ENCODE measurements at regions not wholly inside any gene's neighbourhood (a gene's known extent, or its start where the extent isn't known, plus 50 kb on each side); places are given as distances from the start of the nearest gene placed in this dataset.
"Not testable (repeated sequence)": the region's sequence is repeated elsewhere in the genome, so short reads cannot be mapped to it uniquely, and the experiment has no call there.

DNA sequence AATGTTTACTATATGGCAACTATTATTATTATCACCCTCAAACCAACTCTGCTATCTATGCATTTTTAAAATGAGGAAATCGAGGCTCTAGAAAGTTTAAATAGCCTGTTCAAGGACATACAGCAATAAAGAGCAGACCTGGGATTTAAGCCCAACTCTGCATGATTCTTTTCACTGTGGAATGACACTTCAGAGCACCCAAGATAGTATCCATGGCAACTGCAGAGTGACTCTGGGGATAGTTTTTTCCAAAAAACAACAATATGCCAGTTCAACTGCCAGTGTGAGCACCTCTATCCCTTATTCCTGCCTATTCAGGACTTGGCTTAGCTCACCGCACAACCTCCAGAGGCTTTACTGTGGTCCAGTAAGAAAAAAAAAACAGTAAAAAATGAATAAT lies 293.9 kb downstream of the BRINP2 start:
- DNase-seq, result no peak

DNA sequence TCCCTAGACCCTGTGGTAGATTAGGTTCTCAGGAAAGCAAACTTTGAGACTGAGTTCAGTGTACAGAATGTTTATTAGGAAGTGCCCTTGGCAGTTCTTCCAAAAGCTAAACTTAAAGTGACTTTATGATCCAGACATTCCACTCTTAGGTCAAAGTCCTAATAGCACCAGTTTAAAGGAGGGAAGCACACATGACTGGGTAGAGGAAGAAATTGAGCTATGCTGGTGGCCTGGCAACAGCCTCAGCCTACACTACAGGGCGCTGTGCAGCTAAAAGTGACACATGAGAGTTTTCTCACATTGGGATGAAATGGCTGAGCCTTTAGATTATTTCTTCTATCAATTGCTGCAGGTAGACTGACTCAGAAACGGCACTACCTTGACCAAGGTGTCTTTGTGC lies 280.4 kb downstream of the BRINP2 start:
- no peak for DNase-seq

DNA sequence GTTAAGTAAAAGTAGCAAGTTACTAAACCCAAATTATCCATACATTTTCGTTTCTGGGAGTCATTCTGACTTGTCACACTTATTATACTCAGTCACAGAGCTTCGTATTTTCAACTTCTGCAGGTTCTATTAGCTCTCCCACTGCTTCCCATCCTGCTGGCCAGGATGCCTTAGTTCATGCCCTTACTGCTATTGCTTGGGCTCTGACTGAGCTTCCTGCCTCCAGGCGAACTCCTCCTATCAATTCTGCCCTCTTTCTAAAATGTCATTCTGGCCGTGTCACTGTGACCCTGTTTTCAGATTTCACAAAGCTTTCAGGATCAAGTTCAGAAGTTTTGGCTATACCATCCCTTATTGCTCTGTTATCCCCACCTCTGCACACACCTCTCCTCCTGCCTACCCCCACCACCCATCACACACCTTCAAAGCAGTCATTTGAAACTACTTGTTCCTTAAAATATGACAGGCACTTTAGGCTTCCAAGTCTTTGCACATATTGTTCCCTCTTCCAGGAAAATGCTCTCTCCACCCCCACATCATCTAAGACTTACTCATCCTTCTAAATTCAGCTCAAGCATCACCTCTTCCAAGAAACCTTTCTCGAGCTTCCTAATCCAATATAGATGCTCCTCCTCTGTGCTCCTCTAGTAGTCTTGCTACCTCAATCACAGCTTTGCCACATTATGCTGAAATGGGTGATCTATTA lies 278.0 kb downstream of the BRINP2 start:
- no peak for DNase-seq

DNA sequence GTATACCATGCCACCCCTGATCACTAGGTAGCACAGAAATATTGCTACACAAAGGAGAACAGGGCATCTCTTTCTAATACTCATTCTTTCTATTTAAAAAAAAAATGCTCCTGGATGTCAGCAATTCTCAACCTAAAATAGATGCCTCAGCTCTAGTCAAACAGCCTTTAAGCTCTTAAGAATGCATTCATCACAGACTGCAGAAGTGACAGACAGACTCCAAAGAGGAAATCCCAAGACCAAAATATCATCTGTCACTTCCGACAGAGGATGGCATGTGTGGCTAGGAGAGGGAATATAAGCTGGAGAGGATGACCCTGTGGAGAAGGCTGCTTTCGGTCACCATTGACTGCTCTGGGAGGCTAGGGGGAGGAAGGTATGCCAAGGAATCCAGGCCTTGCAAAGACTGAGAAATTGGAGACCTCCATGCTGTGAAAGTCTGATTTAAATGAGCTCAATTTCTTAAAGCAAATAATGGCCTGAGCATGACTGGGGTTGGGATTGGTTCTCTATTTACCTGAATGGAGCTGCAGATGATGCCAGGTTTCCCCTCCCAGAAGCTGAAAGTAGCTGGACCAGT lies 277.4 kb downstream of the BRINP2 start:
- no peak for DNase-seq

DNA sequence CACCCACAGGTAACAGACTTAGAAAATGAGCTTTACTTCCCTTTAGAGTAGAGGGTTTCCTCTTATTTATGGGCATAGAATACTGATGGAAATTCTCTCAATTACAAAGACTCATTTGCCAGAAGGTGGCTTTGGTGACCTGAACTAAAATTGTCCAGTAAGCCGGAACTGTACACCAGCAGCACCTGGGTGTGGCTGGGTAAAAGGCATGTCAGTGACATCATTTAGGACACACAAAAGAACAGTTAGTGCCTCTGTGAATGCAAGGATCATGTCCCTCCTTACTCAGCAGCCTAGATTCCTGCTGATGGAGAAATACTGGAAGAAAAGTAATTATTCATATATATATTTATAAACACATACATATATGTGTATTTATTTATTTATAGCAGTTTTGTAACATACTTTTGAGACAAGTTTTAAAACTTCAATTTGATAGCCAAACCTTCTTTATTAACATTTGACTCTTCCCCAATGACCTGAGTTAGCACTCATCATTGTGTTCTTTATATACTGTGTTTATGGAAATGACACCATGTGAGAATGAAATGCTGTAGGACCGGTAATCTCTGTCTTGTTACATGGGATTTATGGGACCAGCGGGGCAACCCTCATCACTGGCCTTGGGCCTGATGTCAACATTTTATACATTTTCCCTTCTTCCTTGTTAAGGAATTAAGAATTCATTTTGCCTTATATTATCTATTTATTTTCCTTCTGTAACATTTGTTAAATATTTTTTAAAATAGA lies 274.4 kb downstream of the BRINP2 start:
- no peak for DNase-seq

DNA sequence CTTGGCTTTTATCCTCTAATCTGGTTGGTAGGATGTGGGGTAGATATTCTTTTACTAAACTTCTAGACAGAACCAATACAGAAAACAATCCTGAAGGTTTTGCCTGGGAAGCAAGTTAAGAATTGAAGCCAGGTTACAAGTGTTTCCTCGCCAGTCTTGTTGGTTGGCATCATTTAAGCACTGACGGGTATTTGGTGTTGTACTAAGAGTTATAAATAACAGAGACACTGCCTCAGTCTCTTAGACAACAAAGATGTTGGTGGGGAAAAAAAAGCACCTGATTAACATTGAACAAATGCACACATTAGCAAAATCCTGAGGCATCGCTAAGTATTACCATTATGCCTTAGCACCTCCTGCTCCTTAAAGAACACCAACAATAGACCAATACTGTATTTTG lies 272.2 kb downstream of the BRINP2 start:
- no peak for DNase-seq

DNA sequence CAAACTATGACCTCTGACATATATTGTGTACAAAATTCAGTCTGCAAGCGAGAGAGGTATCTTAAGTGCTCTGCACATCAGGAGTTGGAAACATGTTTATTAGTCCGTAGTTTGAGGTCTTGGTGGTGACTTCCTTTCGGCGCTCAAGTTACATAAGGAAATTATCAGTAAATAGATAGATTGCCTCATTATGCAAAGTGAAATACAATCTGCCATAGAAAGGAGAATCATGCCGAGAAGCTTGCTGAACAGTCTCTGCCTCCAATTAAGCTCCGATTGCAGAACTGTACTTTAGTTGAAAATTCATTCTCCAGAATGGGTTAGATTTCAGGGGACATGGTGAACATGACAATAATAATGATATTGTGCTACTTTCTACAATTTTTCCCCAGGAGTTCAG lies 271.8 kb downstream of the BRINP2 start:
- DNase-seq, result no peak

DNA sequence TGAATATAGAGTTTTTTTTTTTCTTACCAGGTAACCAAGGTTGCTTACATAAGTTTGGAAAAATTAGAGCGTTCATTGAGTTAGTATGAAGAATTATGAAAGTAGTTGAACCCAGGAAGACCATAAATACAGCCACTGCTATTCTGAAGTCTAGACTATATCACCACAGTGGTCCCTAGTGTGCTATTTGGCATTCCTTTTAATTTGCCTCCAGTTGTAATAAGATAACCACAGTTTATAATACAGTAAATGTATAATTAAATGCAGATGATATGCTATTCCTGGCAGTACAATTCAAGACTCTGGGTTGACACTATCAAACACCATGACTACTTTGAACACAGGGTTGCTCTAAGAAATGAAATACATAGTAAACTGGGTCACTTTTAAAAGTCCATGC lies 270.5 kb downstream of the BRINP2 start:
- DNase-seq, result no peak

DNA sequence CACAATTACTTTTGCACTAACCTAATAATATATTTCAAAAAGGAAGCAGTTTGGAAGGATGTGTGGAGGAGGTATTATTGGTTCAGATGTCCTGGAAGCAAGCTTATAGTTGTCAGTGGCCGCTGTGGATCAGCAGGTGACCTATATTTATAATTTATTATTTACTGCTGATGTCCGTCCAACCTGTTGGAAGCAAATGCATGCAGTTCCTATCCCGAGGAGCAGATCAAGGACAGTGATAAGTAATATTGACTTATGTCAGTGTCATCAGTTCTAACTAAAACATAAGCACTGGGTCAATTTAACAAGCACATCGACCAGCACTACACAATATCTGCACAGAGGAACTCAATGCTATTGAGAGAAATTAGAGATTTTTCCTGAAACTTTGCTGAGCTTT lies 270.1 kb downstream of the BRINP2 start:
- DNase-seq, result no peak

DNA sequence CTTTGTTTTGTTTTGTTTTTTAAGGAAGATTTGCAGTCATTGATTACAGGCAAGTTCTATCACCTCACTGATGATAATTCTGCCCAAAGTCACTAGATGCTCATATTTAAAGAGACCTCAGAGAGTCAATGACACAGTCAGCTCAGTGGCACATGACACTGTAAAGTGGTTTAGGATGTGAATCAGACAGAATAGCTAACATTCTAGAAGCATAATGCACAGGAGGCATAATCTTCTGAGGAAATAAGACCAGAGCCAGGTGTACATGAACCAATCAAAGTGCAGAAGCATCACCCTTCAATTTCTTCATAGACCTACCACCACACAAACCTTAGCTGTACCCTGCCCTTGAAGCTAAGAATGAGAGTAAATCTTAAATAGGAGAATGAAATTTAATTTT lies 268.5 kb downstream of the BRINP2 start:
- DNase-seq, result no peak

DNA sequence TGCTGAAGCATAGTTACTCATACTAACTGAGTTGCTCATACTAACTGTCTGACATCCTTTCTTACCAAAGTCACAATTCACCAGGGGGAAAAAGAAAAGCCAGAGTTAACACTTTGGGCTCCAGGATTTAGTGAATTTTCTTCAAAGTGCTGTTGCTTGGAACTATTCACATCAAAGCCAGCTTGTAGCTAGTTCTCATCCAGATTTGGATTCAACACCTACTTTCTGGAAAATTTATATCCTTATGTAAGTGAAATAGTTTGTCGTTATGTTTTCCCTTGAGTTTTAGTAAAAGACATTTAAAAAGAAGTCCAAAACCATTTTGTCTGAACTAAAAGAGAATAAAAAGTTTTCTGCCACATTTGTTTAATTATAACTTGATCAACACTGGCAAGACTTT lies 264.6 kb downstream of the BRINP2 start:
- no peak for DNase-seq

DNA sequence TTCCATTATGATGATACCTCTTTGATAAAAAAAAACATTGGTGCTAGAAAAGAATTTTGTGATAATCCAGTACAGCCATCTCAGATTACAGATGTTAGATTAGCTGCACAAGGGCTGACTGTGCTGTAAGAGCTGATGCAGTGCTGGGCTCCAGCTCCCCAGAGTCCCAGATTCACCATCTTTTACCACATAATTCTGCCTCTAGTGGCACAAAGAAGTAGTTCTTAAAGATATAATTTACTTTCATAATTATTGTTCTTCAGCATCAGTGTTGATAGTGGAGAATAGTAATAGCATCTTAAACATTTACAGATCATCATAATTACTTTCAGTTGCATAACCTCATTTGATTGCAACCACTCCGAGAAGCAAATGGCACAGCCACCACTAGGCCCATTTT lies 262.1 kb downstream of the BRINP2 start:
- DNase-seq, result no peak

DNA sequence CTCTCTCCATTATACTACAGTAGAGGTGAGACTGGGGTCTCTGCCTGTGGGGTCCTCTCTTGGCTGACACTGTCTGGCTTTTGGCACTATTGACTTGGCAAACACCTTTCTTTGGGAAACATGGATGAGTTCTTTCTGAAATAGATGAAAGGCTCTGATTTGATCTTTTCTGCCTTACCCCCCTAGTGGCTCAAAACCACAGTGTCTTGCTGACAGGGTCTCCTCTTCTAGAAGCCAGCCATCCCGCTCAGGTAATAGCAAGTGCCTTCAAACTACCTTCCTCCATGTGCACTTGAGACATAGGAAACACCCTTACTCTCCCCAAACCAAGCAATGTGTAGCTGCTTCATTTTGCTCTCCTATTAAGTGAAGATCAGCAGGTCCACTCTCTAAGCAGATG lies 260.4 kb downstream of the BRINP2 start:
- DNase-seq, result no peak

DNA sequence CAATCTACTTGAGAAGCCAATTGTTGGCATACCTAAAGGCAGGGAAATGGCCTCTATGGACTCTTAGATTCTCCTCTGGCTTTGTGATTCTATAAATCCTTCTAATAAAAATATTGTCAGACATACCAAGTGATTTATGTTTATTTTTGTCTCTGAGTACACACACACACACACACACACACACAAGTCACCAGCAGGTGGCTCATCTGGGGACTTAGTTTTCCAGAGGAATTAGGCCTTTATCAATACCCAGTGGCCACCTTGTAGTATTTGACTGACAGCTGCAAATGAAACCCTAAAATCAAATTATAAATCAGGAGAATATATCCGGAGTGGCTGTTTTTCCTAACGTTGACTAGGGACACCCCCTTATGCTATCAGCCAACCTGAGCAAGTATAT lies 258.5 kb downstream of the BRINP2 start:
- DNase-seq, result no peak

DNA sequence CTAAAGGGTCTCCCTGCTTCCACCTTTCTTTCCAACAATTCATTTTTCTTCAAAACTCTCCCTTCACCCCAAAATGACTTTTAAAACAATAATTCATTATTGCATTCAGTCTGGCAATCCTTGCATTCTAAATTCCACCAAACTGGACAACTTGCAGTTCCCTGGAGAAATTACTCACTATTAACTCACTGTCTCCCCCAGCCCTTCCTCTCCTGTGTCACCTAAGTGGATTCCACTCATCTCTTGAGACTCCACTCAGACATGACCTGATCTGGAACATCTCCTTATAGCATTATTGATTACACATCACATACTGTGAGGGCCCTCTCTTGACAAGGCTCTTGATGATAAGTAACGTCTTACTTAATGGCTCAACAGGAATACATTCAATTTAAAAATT lies 257.1 kb downstream of the BRINP2 start:
- DNase-seq, result no peak

DNA sequence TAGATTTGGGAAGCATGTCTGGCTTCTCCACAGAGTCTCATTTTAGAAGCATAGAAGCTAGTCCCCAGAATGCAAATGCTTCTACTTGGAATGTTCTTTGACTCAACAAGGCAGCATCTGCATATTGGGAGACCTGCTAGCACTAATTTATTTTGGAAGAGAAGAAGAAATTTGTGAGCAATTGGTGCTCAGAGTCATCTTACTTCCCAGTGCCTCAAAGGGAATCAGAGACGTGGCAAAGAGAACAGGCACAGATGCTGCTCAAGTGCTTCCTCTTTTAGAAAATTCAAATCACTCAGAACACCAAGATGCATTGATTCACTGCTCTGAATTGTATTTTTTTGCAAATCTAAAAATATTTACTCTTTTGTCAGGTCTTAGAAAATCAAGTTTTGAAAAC lies 255.7 kb downstream of the BRINP2 start:
- DNase-seq, result no peak

DNA sequence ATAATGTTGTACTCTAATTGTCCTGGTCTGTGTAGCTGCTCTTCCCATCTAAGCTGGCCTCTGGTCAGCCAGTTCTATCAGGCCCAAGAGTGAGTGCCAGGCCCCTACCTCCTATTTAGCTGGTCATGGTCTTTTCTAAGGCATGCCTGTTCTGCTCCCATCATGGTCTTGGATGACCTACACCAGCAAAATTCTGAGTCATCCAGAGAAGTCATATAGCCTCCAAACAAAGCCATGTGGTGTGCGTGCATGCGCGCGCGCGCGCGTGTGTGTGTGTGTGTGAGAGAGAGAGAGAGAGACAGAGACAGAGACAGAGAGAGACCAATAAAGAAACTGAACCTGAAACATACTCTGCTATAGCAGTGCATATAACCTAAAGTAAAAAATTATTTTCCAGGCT lies 254.4 kb downstream of the BRINP2 start:
- DNase-seq, result no peak

DNA sequence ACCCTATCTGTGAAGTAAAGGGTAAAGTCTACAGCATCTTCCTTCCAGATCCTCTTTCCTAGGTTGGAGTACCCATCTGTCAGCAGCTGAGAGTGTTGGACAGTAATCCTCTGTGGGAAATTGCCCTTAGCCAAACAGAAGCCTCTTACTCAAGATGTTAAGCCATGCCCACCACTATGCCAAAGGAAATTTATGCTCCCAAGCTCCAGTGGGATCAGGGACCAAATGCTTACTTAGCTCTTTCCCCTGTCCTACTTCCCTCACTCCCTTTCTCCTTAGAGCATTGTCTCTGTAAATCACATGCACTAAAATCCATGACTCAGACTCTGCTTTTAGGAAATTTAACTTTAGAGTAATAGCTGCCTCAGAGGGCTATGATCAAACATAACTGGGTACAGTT lies 254.0 kb downstream of the BRINP2 start:
- no peak for DNase-seq

DNA sequence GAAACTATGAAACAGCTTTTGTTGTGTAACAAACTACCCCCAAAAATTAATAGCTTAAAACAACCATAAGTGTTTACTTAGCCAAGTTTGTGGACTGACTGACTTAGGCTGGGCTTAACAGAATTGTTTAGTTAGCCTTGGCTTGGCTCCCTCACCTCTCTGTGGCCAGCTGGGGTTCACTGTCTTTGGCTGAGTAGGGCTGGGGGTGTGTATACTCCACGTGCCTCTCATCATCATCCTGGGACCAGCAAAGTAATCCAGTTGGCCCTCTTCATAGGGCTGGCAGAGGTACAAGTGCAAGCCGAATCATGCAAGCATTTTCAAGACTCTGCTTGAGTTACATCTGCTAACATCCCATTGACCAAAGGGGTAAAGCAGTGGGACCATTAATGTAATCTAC lies 252.3 kb downstream of the BRINP2 start:
- DNase-seq, result no peak

DNA sequence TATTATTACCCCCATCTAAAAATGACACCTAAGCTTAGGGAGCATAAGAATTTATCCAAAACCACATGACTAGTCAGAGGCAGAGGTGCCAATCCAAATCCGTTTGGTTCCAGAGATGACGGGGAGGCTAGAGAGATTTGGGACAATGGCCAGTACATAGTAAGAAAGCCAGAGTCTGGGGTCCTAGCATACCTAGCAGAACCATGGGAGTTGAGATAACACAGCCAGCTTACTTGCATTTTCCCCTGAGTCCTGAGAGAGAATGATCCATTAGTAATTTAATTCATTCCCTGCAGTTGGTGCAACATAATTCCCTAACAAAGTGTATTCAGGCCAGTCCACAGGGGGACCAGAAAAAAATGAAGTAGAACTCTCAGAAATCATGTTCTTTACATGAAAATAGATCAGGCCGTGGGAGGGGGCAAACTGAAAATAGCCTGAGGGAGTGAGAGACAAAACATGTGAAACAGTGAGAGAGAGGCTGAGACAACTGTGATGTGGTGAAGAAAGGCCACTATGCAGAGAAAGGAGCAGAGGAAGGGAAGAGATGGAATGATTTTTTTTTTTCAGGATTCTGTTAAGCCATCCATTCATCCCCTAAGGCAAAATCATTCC lies 243.3 kb downstream of the BRINP2 start:
- no peak for DNase-seq

DNA sequence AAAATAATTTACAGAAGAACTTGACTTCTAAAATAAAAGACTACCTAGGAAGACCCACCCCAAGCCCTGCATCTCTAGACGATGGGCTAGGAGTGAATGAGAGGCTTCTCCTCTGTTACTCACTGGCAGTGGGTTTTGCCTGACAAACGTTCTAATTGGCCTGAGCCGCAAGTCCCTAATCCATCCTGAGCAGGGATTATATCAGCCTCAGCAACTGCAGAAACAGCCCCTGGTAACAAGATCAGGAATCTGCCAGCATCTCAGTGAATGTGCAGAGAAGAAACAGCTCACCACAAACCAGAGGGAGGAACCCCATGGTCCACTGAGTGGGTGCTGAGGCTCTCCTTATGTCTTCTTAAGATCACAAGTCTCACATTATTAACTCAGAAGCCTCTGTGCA lies 240.6 kb downstream of the BRINP2 start:
- no peak for DNase-seq

DNA sequence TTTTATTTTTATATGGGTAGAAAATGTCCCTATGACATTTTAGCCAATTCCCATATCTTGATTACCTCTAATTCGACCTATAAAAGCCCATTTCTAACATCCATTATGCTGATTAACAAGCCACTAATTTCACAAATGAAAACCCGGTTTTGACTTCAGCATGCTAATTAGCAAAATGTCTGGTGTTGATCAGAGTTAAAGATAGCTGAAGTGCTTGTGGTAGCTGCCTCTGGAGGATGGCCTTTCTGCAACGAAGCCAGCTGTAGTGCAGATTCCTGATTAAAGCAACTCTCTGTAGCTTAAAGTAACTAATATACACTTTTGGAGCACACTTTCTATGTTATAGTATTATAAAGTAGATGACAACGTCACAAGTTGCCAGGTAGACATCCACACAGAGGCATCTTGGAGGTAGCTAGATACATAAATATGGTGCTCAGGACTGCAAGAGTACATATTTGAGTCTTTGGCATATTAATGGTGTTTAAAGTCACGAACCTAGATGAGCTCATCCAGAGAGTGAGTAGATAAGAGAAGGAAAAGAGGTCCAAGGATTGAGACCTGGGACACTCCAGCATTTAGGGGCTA lies 239.5 kb downstream of the BRINP2 start:
- DNase-seq, result no peak

DNA sequence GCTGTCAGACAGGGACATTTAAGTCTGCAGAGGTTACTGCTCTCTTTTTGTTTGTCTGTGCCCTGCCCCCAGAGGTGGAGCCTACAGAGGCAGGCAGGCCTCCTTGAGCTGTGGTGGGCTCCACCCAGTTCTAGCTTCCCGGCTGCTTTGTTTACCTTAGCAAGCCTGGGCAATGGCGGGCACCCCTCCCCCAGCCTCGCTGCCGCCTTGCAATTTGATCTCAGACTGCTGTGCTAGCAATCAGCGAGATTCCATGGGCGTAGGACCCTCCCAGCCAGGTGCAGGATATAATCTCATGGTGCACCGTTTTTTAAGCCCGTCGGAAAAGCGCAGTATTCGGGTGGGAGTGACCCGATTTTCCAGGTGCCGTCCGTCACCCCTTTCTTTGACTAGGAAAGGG lies 235.6 kb downstream of the BRINP2 start:
- not testable (repeated sequence) for DNase-seq

DNA sequence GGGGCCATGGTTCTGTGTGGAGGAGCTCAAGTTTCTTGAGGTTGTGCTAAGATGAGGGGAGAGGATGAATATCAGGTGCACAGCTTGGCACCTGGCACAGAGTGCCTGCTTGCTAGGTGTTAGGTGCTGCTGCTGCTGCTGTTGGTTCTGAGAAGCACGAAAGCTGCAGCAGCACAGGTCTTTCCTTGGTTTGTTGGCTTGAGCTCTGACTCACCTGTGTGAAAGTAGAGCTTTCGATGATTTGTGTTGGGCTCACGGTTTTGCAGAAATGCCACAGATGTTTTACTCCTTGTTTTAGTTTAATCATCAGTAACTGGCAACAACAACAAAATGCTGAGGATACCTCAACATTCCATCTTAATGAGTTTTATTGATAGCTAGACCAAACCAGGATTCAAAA lies 221.6 kb downstream of the BRINP2 start:
- DNase-seq, result no peak

All from NCI-H226 (cell line).